ENCODE measurements at regions not wholly inside any gene's neighbourhood (a gene's known extent, or its start where the extent isn't known, plus 50 kb on each side); places are given as distances from the start of the nearest gene placed in this dataset.

DNA sequence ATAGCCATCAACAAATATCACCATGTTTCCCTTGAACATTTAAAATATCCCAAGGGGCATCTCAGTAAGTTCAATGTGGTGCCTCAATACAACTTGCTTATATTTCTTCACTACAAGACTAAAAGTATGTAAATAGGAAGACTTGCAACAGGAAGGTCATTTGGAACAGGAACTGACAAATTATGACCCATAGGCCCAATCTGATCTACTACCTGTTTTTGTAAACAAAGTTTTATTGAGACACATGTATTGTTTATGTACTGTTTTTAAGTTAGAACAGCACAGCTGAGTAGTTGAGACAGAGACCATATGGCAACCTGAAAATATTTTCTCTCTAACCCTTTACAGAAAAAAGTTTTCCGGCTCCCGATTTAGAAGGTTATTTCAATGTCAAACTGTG is 154.8 kb upstream of the TFPI start:
- H3K27ac ChIP-seq: no peak overlapping the region
- TF ChIP-seq ZFX (IDR thresholded peaks at IDR 0.05): no peak
- TF ChIP-seq, protein P1, sequence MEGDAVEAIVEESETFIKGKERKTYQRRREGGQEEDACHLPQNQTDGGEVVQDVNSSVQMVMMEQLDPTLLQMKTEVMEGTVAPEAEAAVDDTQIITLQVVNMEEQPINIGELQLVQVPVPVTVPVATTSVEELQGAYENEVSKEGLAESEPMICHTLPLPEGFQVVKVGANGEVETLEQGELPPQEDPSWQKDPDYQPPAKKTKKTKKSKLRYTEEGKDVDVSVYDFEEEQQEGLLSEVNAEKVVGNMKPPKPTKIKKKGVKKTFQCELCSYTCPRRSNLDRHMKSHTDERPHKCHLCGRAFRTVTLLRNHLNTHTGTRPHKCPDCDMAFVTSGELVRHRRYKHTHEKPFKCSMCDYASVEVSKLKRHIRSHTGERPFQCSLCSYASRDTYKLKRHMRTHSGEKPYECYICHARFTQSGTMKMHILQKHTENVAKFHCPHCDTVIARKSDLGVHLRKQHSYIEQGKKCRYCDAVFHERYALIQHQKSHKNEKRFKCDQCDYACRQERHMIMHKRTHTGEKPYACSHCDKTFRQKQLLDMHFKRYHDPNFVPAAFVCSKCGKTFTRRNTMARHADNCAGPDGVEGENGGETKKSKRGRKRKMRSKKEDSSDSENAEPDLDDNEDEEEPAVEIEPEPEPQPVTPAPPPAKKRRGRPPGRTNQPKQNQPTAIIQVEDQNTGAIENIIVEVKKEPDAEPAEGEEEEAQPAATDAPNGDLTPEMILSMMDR (conservative IDR thresholded peaks at IDR 0.05): no peak

DNA sequence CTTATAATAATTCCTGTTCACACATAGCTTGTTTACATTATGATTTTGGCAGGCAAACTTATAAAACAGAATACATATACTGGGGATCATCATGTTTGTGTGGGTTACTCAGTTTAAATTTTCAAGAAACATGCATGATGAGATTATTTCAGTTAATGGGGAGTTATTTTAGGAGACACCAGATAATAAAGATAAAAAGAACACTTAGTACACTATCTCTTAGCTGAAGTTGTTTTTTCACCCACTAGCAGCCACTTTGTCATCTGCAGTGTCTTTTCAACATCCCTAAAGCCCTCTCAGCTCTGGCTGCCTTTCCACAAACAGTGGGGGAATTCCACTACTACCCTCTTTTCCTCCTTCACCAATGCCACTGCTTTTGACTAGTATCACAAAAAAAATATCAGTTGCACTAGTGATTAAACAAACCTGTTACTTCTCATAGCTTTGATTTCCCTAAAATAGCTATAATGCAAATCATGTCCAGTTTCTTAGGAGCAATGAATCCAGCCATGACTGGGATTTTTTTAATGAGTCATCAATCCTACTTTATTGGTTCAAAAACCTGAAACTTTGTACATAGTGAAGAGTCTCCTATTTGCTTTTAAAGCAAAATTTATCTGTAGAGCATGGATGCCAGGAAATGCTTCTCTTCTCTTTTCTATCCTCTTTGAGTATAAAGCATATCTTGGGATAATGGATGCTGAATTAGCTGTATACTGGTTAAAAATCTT is 156.7 kb upstream of the TFPI start:
- H3K27ac ChIP-seq: no peak overlapping the region
- no peak for TF ChIP-seq ZFX (IDR thresholded peaks at IDR 0.05)
- TF ChIP-seq, protein P1 (conservative IDR thresholded peaks at IDR 0.05): no peak

DNA sequence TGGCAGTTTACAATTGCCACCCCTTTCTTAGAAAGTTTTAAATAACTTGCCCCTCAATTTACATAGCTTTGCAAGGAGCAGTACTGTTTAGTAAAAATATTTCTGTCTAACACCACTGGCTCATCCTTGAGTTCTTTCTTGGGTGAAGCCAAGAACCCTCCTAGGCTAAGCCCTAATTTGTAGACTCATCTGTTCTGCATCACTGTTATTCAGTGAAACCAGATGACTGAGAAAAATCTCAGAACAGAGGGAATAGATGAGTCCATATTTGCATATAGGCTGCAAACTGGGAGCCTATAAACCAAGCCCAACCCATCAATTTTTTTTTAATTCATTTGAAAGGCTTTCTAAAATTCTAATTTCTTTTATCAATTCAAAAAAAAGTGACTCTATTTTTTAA is 161.4 kb upstream of the TFPI start:
- H3K27ac ChIP-seq: no peak overlapping the region
- TF ChIP-seq, protein P1 (conservative IDR thresholded peaks at IDR 0.05): no peak
- no peak for TF ChIP-seq ZFX (IDR thresholded peaks at IDR 0.05)

DNA sequence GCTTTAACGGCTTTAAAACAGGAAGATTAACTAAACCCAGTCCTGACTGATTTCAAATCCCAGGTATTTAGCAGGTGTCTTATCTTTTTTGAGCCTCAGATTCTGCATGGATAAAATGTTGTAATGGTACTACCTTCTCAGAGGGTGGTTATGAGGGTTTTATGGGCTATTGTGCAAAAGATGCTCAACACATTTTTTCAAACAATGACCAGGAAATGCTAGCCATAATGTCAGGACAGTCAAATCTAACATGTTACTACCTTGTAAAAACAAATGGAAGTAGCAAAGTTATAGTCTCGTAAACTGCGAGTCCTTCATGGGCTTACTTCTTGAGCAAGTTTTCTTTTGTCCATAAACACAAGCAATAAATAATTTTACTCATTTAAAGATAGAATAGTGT is 162.1 kb upstream of the TFPI start:
- H3K27ac ChIP-seq: no peak overlapping the region
- TF ChIP-seq ZFX (IDR thresholded peaks at IDR 0.05): no peak
- TF ChIP-seq, protein P1 (conservative IDR thresholded peaks at IDR 0.05): no peak

DNA sequence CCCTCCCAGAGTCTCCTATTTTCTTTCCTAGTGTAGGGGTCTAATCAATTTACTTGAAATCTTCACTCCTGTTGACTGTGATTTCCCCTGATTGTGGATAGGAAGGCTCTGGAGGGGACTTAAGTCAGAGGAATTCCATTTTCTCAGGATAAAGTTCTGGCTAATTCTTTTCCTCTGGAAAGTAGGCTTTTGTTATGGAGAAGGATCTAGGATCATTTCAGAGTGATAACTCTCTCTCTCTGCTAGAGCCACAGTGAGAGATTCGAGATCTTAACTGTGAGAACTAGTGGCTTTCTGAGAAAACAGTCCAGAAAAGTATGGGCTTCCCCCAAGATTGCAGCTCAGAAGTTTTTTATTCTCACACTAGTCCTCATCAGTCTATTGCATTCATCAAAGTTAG is 163.9 kb upstream of the TFPI start:
- H3K27ac ChIP-seq: no peak overlapping the region

DNA sequence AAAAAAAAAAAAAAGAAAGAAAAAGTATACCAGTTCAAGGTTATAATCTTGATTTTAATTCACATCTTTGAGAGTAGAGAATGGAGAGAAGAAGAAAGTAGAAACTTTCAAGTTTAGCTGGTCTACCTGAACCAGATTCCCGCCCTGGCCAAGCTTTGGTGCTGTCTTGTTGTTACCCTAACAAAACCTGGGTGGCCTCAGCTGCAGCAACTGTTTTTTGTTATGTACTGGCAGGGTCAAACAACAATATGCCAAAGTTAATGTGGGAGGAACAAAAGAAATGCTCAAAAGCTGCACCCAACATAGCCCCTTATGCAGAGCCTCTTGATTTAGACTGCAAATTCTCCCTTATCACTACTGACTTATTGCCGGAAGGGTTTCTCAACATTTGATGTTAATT is 165.3 kb upstream of the TFPI start:
- H3K27ac ChIP-seq: peak overlapping the region; percentile 22; the same call in 1 of the 2 replicates
- TF ChIP-seq, protein P1 (conservative IDR thresholded peaks at IDR 0.05): no peak
- TF ChIP-seq ZFX (IDR thresholded peaks at IDR 0.05): no peak

More for the DNA sequence above, 163.9 kb upstream of the TFPI start:
- TF ChIP-seq, protein P1 (conservative IDR thresholded peaks at IDR 0.05): no peak
- no peak for TF ChIP-seq ZFX (IDR thresholded peaks at IDR 0.05)

DNA sequence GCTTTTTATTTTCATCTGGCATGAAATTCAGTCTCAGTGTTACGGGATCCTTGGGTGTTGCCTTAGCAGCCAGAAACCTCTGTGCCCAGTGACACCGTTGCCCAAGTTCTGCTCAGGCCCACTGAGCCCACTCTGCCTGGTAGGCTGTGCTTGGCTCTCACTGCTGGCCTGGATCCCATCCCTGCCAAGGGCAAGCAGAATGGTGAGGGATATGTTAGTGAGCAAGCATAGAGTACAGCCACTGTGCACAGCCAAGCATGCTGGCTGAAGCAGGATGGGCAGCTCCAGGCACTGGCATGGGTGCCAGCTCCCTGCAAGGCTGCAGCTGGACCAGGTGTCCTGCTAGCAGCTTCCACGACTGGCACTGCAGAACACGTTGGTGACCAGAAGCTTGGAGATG is 194.7 kb upstream of the TFPI start:
- TF ChIP-seq, protein P1 (conservative IDR thresholded peaks at IDR 0.05): no peak
- TF ChIP-seq ZFX (IDR thresholded peaks at IDR 0.05): no peak
- no peak overlapping the region for H3K27ac ChIP-seq
